SW 1271 (cell line): ENCODE measurements at regions not wholly inside any gene's neighbourhood (a gene's known extent, or its start where the extent isn't known, plus 50 kb on each side); places are given as distances from the start of the nearest gene placed in this dataset.
"Not testable (repeated sequence)": the region's sequence is repeated elsewhere in the genome, so short reads cannot be mapped to it uniquely, and the experiment has no call there.

ENCODE experiments used
- DNase-seq, 2 experiments: peaks; one replicate each; lab custom pipeline; 2025; lab: John Stamatoyannopoulos, UW

- no peak for DNase-seq
Observed at GRCh38 chr1:66460776-66461175, 73.2 kb upstream of the SGIP1 start.

- DNase-seq: no peak
Observed at GRCh38 chr1:66462313-66462712, 71.6 kb upstream of the SGIP1 start.

GRCh38 chr1:66464351-66464750 is 69.6 kb upstream of the SGIP1 start:
- no peak for DNase-seq

DNA sequence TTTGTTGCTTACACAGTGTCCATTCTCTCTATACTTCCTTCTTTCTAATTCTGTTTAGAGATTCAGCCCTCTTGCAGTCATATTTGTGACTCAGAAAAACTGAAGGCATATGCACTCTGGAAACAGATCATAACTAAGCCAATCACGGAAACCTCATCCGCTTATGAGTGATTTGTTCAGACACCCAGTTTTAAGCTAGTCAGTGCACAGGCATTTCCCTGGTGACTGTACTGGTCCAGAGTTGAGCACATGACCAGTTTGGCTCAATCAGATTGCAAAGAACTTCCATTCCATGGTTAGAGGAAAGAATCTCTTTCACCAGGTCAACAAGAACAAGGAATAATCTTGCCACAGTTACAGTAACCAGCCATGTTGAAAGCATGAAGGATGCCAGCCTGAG is 69.2 kb upstream of the SGIP1 start:
- DNase-seq: peak in 1 of 2 experiments; percentile 43

- DNase-seq: peak in 1 of 2 experiments; percentile 41
Observed at GRCh38 chr1:66466695-66467094, 67.3 kb upstream of the SGIP1 start.

- DNase-seq: no peak
Observed at GRCh38 chr1:66468722-66469121, 65.2 kb upstream of the SGIP1 start.

GRCh38 chr1:66475940-66476339 is 58.0 kb upstream of the SGIP1 start:
- no peak for DNase-seq

DNA sequence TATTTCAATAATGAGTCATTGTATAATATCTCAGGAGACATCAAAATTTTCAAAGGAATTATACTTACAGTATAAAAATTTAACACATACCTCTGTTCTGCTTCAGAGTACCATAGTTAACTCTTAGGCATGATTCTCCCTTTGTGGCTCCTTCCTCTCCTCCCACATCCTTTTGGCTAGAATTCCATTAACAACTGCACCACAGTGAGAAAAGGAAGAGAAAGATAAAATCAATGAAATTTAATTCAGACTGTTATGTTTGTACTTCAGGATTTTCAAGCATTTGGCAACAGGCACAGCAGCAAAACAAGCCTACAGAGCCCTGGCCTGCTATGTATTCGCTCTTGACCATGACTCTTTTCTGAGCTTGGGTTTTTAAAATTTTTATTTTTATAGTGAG is 57.2 kb upstream of the SGIP1 start:
- DNase-seq: no peak

- DNase-seq: no peak
Observed at GRCh38 chr1:66478116-66478515, 55.8 kb upstream of the SGIP1 start.

GRCh38 chr1:66480162-66480561 is 53.8 kb upstream of the SGIP1 start:
- no peak for DNase-seq

DNA sequence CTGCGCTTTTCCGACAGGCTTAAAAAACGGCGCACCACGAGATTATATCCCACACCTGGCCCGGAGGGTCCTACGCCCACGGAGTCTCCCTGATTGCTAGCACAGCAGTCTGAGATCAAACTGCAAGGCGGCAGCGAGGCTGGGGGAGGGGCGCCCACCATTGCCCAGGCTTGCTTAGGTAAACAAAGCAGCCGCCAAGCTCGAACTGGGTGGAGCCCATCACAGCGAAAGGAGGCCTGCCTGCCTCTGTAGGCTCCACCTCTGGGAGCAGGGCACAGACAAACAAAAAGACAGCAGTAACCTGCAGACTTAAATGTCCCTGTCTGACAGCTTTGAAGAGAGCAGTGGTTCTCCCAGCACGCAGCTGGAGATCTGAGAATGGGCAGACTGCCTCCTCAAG is 52.7 kb upstream of the SGIP1 start:
- DNase-seq: not testable (repeated sequence)
